ENCODE measurements at regions not wholly inside any gene's neighbourhood (a gene's known extent, or its start where the extent isn't known, plus 50 kb on each side); places are given as distances from the start of the nearest gene placed in this dataset.

DNA sequence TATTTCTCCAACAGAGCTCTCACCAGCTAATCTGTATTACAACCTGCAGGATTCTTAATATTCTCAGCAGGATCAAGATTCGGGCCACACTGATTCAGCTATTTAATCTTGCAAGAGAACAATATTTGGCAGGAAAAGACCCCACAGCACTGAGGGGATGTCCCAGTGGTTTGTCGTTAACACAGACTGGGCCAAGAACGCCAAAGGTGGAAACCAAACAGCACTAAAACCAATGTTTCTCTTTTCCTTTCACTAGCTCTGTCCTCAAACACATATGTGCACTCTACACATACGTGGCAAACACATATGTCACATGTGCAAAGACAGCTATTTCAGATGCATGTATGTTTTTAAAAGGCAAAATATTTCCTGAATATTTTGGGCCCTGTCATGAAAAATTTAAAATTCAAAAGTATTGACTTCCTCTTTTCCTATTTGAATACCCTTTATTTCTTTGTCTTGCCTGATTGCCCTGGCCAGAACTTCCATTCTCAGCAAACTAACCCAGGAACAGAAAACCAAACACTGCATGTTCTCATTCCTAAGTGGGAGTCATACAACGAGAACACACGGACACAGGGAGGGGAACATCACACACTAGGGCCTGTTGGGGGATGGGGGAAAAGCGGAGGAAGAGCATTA is 51.7 kb upstream of the NEBL start:
- no peak for DNase-seq (ENCODE audit: low spot score)

All from A172 (cell line).